B cell (primary cell): ENCODE measurements at regions not wholly inside any gene's neighbourhood (a gene's known extent, or its start where the extent isn't known, plus 50 kb on each side); places are given as distances from the start of the nearest gene placed in this dataset.

Source experiments
- ATAC-seq: fragments of 200-7000 bp; cut with Tn5 transposase; one replicate; pipeline ENCODE4 v1.10.0; 2021; ENCODE audit warnings: low read depth, mild to moderate bottlenecking, moderate number of reproducible peaks, moderate library complexity
- CTCF ChIA-PET: fragments of 350-600 bp; sonication (Branson Sonifier 250); formaldehyde crosslinking; loops from one replicate; lab custom pipeline; 2021; ENCODE audit warnings: antibody characterized with exemption, inconsistent platforms; lab: Charles Lee
- POLR2A ChIA-PET: fragments of 350-600 bp; sonication (Branson Sonifier 250); formaldehyde crosslinking; loops from one replicate; lab custom pipeline; 2021; ENCODE audit warnings: antibody characterized with exemption; lab: Charles Lee
- DNase-seq: peaks from one replicate; pipeline ENCODE4 v3.0.0; 2013
- H2AFZ ChIP-seq: 2 replicates; pipeline ENCODE4 v1.6.1; 2012; ENCODE audit warnings: mild to moderate bottlenecking, low read depth, low read length; ENCODE audit not compliant: insufficient read depth, poor library complexity, severe bottlenecking
- H3K27ac ChIP-seq, 2 donors: 1 replicate in 1 of 2; 2 replicates in 1 of 2; pipeline ENCODE4 v1.5.1; 2012 to 2013; ENCODE audit warnings: low read length in 2 of 2, mild to moderate bottlenecking in 2 of 2, moderate library complexity in 1 of 2
- H3K27me3 ChIP-seq, 4 experiments: fragments of 200-600 bp in 1 of 4; sonication (generic) in 1 of 4; replicated peaks in 1 of 4; 1 replicate in 2 of 4; 2 replicates in 2 of 4; pipeline versions ENCODE4 v1.6.1 to v1.7.0; 2013 to 2016; ENCODE audit warnings: low read length in 3 of 4, mild to moderate bottlenecking in 2 of 4, mixed read lengths in 1 of 4, moderate library complexity in 1 of 4; ENCODE audit not compliant: insufficient read depth in 4 of 4, control insufficient read depth in 3 of 4; ENCODE audit errors: control extremely low read depth in 1 of 4
- H3K36me3 ChIP-seq, 2 experiments: replicated peaks in 1 of 2; 1 replicate in 1 of 2; 2 replicates in 1 of 2; pipeline versions ENCODE4 v1.6.1 to v1.7.1; 2013; ENCODE audit warnings: low read length in 1 of 2; ENCODE audit not compliant: insufficient read depth in 2 of 2, control insufficient read depth in 1 of 2; ENCODE audit errors: control extremely low read depth in 1 of 2, extremely low read depth in 1 of 2
- H3K4me1 ChIP-seq, 2 donors: fragments of 200-600 bp in 1 of 2; sonication (generic) in 1 of 2; 1 replicate in 1 of 2; 2 replicates in 1 of 2; pipeline versions ENCODE4 v1.5.1 to v1.6.1; 2013 to 2017; ENCODE audit warnings: low read length in 2 of 2; ENCODE audit not compliant: control insufficient read depth in 2 of 2, insufficient read depth in 2 of 2
- H3K4me2 ChIP-seq: replicated peaks from 2 replicates; pipeline ENCODE3; 2012; ENCODE audit warnings: mild to moderate bottlenecking, low read depth, low read length; ENCODE audit not compliant: poor library complexity, severe bottlenecking
- H3K4me3 ChIP-seq, 5 experiments: fragments of 200-600 bp in 1 of 5; sonication (generic) in 1 of 5; 1 replicate in 3 of 5; 2 replicates in 2 of 5; pipeline versions ENCODE4 v1.5.1 to v1.7.0; 2011 to 2016; ENCODE audit warnings: low read length in 4 of 5, mild to moderate bottlenecking in 4 of 5, low read depth in 2 of 5, control low read depth in 1 of 5, moderate library complexity in 1 of 5; ENCODE audit not compliant: insufficient read depth in 1 of 5; ENCODE audit errors: control extremely low read depth in 1 of 5, extremely low read depth in 1 of 5
- H3K79me2 ChIP-seq: fragments of 200-600 bp; sonication (generic); one replicate; pipeline ENCODE4 v1.6.0; 2016; ENCODE audit warnings: low read length; ENCODE audit not compliant: control insufficient read depth, insufficient read depth
- H3K9ac ChIP-seq: fragments of 200-600 bp; sonication (generic); 2 replicates; pipeline ENCODE4 v1.6.1; 2017; ENCODE audit warnings: mild to moderate bottlenecking, low read length, moderate library complexity
- H3K9me3 ChIP-seq, 3 donors: one replicate each; pipeline versions ENCODE4 v1.6.1 to v1.7.1; 2013; ENCODE audit warnings: low read length in 2 of 3; ENCODE audit not compliant: control insufficient read depth in 2 of 3, insufficient read depth in 1 of 3; ENCODE audit errors: control extremely low read depth in 1 of 3
- H4K20me1 ChIP-seq: 2 replicates; pipeline ENCODE4 v1.6.0; 2012; ENCODE audit warnings: mild to moderate bottlenecking, low read length; ENCODE audit not compliant: insufficient read depth, control insufficient read depth, poor library complexity, severe bottlenecking
- H3K27ac Mint-ChIP-seq: one replicate; pipeline ENCODE4 v1.8.0; 2021; ENCODE audit warnings: mixed read lengths
- H3K27me3 Mint-ChIP-seq: one replicate; pipeline ENCODE4 v1.8.0; 2021; ENCODE audit warnings: mixed read lengths
- H3K4me1 Mint-ChIP-seq: one replicate; pipeline ENCODE4 v1.8.0; 2021; ENCODE audit warnings: mixed read lengths
- H3K4me3 Mint-ChIP-seq: one replicate; pipeline ENCODE4 v1.8.0; 2021; ENCODE audit warnings: mixed read lengths
- H3K9me3 Mint-ChIP-seq: one replicate; pipeline ENCODE4 v1.8.0; 2022; ENCODE audit warnings: mixed read lengths; ENCODE audit not compliant: insufficient read depth
- CTCF ChIP-seq: fragments of 200-600 bp; IDR thresholded peaks from one replicate; pipeline ENCODE4 v1.8.0; 2022; ENCODE audit warnings: antibody characterized with exemption, mild to moderate bottlenecking
- EZH2 ChIP-seq: IDR thresholded peaks from 2 replicates; pipeline ENCODE4 v1.6.1; 2012; ENCODE audit warnings: borderline replicate concordance, low read depth, mild to moderate bottlenecking, moderate library complexity, low read length; ENCODE audit not compliant: insufficient read depth, poor library complexity, severe bottlenecking
- WGBS: methylation state at CpG from one replicate; pipeline ENCODE4 v1.1.5; 2013; ENCODE audit warnings: missing lambda C conversion rate; ENCODE audit not compliant: insufficient coverage; 5-methylcytosine and 5-hydroxymethylcytosine counted together
- intact Hi-C: fragments of 100-400 bp; cut with micrococcal nuclease; formaldehyde crosslinking; loops from one replicate; pipeline ENCODE4 v1.10.0; 2022

- Histone ChIP-seq H3K79me2 (no peaks in the 10 kb centered on the region), H3K9ac (no peak overlapping the region), H3K36me3 (no peaks in the 10 kb centered on the region), H4K20me1 (no peaks in the 10 kb centered on the region), H2AFZ (no peak overlapping the region), H3K4me3 (no peak overlapping the region), H3K4me2 (no peak overlapping the region), H3K4me1 (no peaks in the 10 kb centered on the region), H3K27me3 (no peaks in the 10 kb centered on the region), H3K9me3 (no peaks in the 10 kb centered on the region), H3K27ac (no peak overlapping the region)
- Mint-ChIP-seq H3K4me1 (no peaks in the 10 kb centered on the region), H3K9me3 (no peaks in the 10 kb centered on the region), H3K27ac (no peak overlapping the region), H3K27me3 (no peaks in the 10 kb centered on the region), H3K4me3 (no peak overlapping the region)
- 100% methylated on average over 2 of the region's 3 CpGs for WGBS
- ChIA-PET POLR2A (no interaction called here), CTCF (interaction anchor here (0.6 kb wide), 1 partner anchor 39 kb away, joined by 3 read pairs; no protein-coding TSS in a partner anchor)
- ATAC-seq (no peak), DNase-seq (no peak)
- intact Hi-C loops: no loop called here
- TF ChIP-seq CTCF (no peak), EZH2 (no peak)
These were observed 100.7 kb upstream of the PLET1 start for GRCh38 chr11:112361396-112361795.

- intact Hi-C loops: no loop called here
- Histone ChIP-seq H4K20me1 (no peaks in the 10 kb centered on the region), H3K27ac (no peak overlapping the region), H3K36me3 (no peaks in the 10 kb centered on the region), H2AFZ (no peak overlapping the region), H3K9ac (no peak overlapping the region), H3K4me3 (no peak overlapping the region), H3K4me1 (no peaks in the 10 kb centered on the region), H3K4me2 (no peak overlapping the region), H3K27me3 (no peaks in the 10 kb centered on the region), H3K79me2 (no peaks in the 10 kb centered on the region), H3K9me3 (no peaks in the 10 kb centered on the region)
- ChIA-PET POLR2A (no interaction called here), CTCF (no interaction called here)
- DNase-seq: no peak
- TF ChIP-seq CTCF: no peak
- no peak for TF ChIP-seq EZH2
- Mint-ChIP-seq H3K4me3 (no peak overlapping the region), H3K4me1 (no peaks in the 10 kb centered on the region), H3K27me3 (no peaks in the 10 kb centered on the region), H3K9me3 (no peaks in the 10 kb centered on the region), H3K27ac (no peak overlapping the region)
- 67% methylated on average over 1 of the region's 2 CpGs for WGBS
- no peak for ATAC-seq
These were observed 102.9 kb upstream of the PLET1 start for GRCh38 chr11:112363527-112363926.
